ENCODE measurements at regions not wholly inside any gene's neighbourhood (a gene's known extent, or its start where the extent isn't known, plus 50 kb on each side); places are given as distances from the start of the nearest gene placed in this dataset.

- TF ChIP-seq POLR2AphosphoS5 (IDR thresholded peaks at IDR 0.05; ENCODE audit: low read depth, low read length) (no peak), TAF1 (IDR thresholded peaks at IDR 0.05; ENCODE audit: low read depth, low read length) (no peak), POLR2A (IDR thresholded peaks at IDR 0.05; ENCODE audit: low read depth, low read length) (no peak), SPI1 (IDR thresholded peaks at IDR 0.05; ENCODE audit: low read depth, low read length) (no peak), PAX5 (IDR thresholded peaks at IDR 0.05; ENCODE audit: insufficient read depth, low read length, severe bottlenecking) (no peak)
These were observed 187.7 kb downstream of the MEX3B start for GRCh38 chr15:81858136-81858535.

Measured in GM12891 (cell line).